ENCODE measurements at regions not wholly inside any gene's neighbourhood (a gene's known extent, or its start where the extent isn't known, plus 50 kb on each side); places are given as distances from the start of the nearest gene placed in this dataset.

DNA sequence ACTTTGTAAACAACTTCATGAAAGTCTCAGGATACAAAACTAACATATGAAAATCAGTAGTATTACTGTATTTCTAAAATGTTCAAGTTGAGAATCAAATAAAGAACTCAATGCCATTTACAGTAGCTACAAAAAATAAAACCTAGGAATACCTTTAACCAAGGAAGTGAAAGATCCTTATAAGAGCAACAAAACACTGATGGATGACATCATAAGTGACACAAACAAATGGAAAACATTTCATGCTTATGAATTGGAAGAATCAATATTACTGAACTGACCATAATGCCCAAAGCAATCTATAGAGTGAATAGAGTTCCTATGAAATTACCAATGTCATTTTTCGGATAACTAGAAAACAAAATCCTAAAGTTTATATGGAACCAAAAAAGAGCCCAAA lies 1038.1 kb downstream of the SUCLG1 start:
- Histone ChIP-seq H3K9ac (ENCODE audit: insufficient read depth, low read length) (no peak overlapping the region), H3K79me2 (ENCODE audit: control insufficient read depth, insufficient read depth, low read length) (no peaks in the 10 kb centered on the region), H3K27me3 (ENCODE audit: control insufficient read depth, insufficient read depth, low read length) (no peaks in the 10 kb centered on the region), H3K27ac (ENCODE audit: insufficient read depth, low read length) (no peak overlapping the region), H3K4me2 (ENCODE audit: extremely low read depth, insufficient read depth, low read length) (no peak overlapping the region), H3K9me3 (ENCODE audit: control insufficient read depth, insufficient read depth, low read depth, low read length) (no peaks in the 10 kb centered on the region), H3K4me1 (ENCODE audit: control insufficient read depth, extremely low read depth, insufficient read depth, low read length) (no peaks in the 10 kb centered on the region), H3K4me3 (replicated peaks in 1 of 4; ENCODE audit: control extremely low read depth in 1 of 4, insufficient read depth in 1 of 4, low read depth in 3 of 4, low read length in 4 of 4) (no peak overlapping the region), H3K36me3 (ENCODE audit: control insufficient read depth, insufficient read depth, low read length) (no peaks in the 10 kb centered on the region), H2AFZ (ENCODE audit: low read length) (no peak overlapping the region), H4K20me1 (ENCODE audit: control insufficient read depth, extremely low read depth, insufficient read depth, low read length) (no peaks in the 10 kb centered on the region)
- TF ChIP-seq, protein P1, sequence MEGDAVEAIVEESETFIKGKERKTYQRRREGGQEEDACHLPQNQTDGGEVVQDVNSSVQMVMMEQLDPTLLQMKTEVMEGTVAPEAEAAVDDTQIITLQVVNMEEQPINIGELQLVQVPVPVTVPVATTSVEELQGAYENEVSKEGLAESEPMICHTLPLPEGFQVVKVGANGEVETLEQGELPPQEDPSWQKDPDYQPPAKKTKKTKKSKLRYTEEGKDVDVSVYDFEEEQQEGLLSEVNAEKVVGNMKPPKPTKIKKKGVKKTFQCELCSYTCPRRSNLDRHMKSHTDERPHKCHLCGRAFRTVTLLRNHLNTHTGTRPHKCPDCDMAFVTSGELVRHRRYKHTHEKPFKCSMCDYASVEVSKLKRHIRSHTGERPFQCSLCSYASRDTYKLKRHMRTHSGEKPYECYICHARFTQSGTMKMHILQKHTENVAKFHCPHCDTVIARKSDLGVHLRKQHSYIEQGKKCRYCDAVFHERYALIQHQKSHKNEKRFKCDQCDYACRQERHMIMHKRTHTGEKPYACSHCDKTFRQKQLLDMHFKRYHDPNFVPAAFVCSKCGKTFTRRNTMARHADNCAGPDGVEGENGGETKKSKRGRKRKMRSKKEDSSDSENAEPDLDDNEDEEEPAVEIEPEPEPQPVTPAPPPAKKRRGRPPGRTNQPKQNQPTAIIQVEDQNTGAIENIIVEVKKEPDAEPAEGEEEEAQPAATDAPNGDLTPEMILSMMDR (conservative IDR thresholded peaks at IDR 0.05 in 1 of 2, IDR thresholded peaks at IDR 0.05 in 1 of 2; ENCODE audit: low read depth in 1 of 2, low read length in 2 of 2) = no peak
- no peak for TF ChIP-seq EZH2 (IDR thresholded peaks at IDR 0.05; ENCODE audit: low read length, missing control alignments)
- DNase-seq (ENCODE audit: low read depth in 2 of 2) = no peak

DNA sequence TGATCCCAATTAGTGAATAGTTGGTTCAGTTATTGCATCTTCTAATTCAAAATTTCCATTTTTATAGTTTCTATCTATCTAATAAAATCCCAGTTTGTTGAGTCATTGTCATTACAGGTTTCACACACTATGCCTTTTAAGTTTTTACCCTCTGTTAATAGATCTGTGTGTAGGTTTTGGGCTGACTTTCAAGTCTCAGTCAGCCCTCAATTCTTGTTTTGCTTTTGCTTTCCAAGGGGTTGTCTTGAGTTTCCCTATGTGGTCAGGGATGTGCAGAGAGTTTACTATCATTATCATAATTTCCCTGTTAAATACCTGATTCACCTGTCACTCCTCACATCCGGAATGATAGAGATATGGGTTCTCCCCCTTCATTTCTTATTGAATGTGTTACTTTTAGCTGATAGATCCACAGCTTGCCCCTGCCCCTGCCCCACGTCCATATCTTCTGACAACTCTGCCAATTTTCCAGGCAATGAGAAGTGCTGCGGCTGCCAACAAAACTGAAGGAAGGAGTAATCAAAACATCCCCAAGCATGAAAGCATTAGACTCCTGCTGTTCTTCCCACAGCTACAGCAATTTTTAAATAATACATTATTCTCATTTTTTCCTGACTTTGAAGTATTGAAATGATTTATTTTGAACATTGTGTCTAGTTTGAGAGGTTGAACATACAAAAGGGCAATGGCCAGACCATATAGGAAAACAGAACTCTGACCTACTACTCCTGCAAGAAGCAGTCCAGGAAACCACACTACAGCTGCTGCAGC lies 1064.8 kb downstream of the SUCLG1 start:
- H3K36me3 ChIP-seq (ENCODE audit: control insufficient read depth, insufficient read depth, low read length) = no peaks in the 10 kb centered on the region
- H3K4me2 ChIP-seq (ENCODE audit: extremely low read depth, insufficient read depth, low read length) = no peak overlapping the region
- no peak for TF ChIP-seq EZH2 (IDR thresholded peaks at IDR 0.05; ENCODE audit: low read length, missing control alignments)
- TF ChIP-seq, protein P1 (conservative IDR thresholded peaks at IDR 0.05 in 1 of 2, IDR thresholded peaks at IDR 0.05 in 1 of 2; ENCODE audit: low read depth in 1 of 2, low read length in 2 of 2) = no peak
- H3K9me3 ChIP-seq (ENCODE audit: control insufficient read depth, insufficient read depth, low read depth, low read length) = no peaks in the 10 kb centered on the region
- no peaks in the 10 kb centered on the region for H4K20me1 ChIP-seq (ENCODE audit: control insufficient read depth, extremely low read depth, insufficient read depth, low read length)
- DNase-seq (ENCODE audit: low read depth in 2 of 2) = peak in 1 of 2 donors; percentile 0
- H3K9ac ChIP-seq (ENCODE audit: insufficient read depth, low read length) = no peak overlapping the region
- no peak overlapping the region for H3K27ac ChIP-seq (ENCODE audit: insufficient read depth, low read length)
- H3K79me2 ChIP-seq (ENCODE audit: control insufficient read depth, insufficient read depth, low read length) = no peaks in the 10 kb centered on the region
- no peak overlapping the region for H2AFZ ChIP-seq (ENCODE audit: low read length)
- no peaks in the 10 kb centered on the region for H3K4me1 ChIP-seq (ENCODE audit: control insufficient read depth, extremely low read depth, insufficient read depth, low read length)
- no peaks in the 10 kb centered on the region for H3K27me3 ChIP-seq (ENCODE audit: control insufficient read depth, insufficient read depth, low read length)
- no peak overlapping the region for H3K4me3 ChIP-seq (replicated peaks in 1 of 4; ENCODE audit: control extremely low read depth in 1 of 4, insufficient read depth in 1 of 4, low read depth in 3 of 4, low read length in 4 of 4)

DNA sequence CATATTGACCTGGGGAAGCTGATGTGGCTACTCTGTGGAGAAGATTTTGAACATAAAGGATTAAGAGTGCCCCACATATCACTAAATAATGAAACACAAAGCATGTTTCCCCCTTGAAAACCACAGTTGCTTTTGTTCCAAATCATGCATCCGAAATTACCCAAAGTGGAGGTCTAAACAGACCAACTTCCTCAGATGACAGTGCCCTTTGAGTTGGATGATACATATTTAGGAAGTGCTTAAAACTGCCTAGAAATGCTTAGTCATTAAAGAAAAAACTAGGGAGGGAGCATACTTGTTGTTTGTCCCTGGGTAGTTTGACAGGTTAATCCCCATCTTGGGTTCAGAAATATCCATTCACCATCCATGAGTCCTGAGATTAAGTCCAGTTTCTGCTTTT lies 1070.3 kb downstream of the SUCLG1 start:
- Histone ChIP-seq H2AFZ (ENCODE audit: low read length) (no peak overlapping the region), H3K9me3 (ENCODE audit: control insufficient read depth, insufficient read depth, low read depth, low read length) (no peaks in the 10 kb centered on the region), H3K4me2 (ENCODE audit: extremely low read depth, insufficient read depth, low read length) (no peak overlapping the region), H3K4me3 (replicated peaks in 1 of 4; ENCODE audit: control extremely low read depth in 1 of 4, insufficient read depth in 1 of 4, low read depth in 3 of 4, low read length in 4 of 4) (no peak overlapping the region), H3K9ac (ENCODE audit: insufficient read depth, low read length) (no peak overlapping the region), H3K27ac (ENCODE audit: insufficient read depth, low read length) (no peak overlapping the region), H3K79me2 (ENCODE audit: control insufficient read depth, insufficient read depth, low read length) (no peaks in the 10 kb centered on the region), H3K4me1 (ENCODE audit: control insufficient read depth, extremely low read depth, insufficient read depth, low read length) (no peaks in the 10 kb centered on the region), H3K27me3 (ENCODE audit: control insufficient read depth, insufficient read depth, low read length) (no peaks in the 10 kb centered on the region), H4K20me1 (ENCODE audit: control insufficient read depth, extremely low read depth, insufficient read depth, low read length) (no peaks in the 10 kb centered on the region), H3K36me3 (ENCODE audit: control insufficient read depth, insufficient read depth, low read length) (no peaks in the 10 kb centered on the region)
- no peak for DNase-seq (ENCODE audit: low read depth in 2 of 2)
- TF ChIP-seq EZH2 (IDR thresholded peaks at IDR 0.05; ENCODE audit: low read length, missing control alignments) = no peak
- TF ChIP-seq, protein P1 (conservative IDR thresholded peaks at IDR 0.05 in 1 of 2, IDR thresholded peaks at IDR 0.05 in 1 of 2; ENCODE audit: low read depth in 1 of 2, low read length in 2 of 2) = no peak

Data from fibroblast of lung (primary cell).